ENCODE measurements at regions not wholly inside any gene's neighbourhood (a gene's known extent, or its start where the extent isn't known, plus 50 kb on each side); places are given as distances from the start of the nearest gene placed in this dataset.

DNA sequence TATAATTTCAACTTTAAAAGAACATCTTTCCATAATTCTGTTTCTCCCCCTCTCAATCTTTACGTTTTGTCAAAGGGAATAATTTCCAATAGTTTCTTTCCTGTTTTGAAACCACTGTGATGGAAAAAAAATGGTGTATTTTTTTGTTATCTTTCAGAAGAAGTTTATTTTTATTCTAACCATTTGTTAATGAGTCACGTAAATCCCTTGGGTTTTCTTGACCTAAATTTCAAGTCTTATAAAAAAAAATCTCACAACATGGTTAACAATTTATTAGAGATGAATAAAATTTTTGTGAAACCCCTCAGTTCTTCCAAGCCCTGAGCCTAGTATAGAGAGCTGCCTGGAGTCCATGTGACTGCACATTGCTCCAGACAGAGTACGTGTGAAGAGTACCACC, 106.1 kb upstream of the FBXL17 start:
- TF ChIP-seq, protein P1, sequence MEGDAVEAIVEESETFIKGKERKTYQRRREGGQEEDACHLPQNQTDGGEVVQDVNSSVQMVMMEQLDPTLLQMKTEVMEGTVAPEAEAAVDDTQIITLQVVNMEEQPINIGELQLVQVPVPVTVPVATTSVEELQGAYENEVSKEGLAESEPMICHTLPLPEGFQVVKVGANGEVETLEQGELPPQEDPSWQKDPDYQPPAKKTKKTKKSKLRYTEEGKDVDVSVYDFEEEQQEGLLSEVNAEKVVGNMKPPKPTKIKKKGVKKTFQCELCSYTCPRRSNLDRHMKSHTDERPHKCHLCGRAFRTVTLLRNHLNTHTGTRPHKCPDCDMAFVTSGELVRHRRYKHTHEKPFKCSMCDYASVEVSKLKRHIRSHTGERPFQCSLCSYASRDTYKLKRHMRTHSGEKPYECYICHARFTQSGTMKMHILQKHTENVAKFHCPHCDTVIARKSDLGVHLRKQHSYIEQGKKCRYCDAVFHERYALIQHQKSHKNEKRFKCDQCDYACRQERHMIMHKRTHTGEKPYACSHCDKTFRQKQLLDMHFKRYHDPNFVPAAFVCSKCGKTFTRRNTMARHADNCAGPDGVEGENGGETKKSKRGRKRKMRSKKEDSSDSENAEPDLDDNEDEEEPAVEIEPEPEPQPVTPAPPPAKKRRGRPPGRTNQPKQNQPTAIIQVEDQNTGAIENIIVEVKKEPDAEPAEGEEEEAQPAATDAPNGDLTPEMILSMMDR (IDR thresholded peaks at IDR 0.05): no peak
- TF ChIP-seq POLR2A (IDR thresholded peaks at IDR 0.05): no peak

All from prostate gland (tissue), 2 donors.